HFF-Myc (cell line): ENCODE measurements at regions not wholly inside any gene's neighbourhood (a gene's known extent, or its start where the extent isn't known, plus 50 kb on each side); places are given as distances from the start of the nearest gene placed in this dataset.

ENCODE experiments used
- DNase-seq: peaks from one replicate; pipeline ENCODE4 v3.0.0-alpha.2; 2011; ENCODE audit warnings: low read depth; ENCODE audit errors: extremely low read depth
- H3K4me3 ChIP-seq: replicated peaks from 2 replicates; pipeline ENCODE4 v1.5.1; 2011; ENCODE audit warnings: low read depth, mild to moderate bottlenecking, control low read depth, low read length
- TF ChIP-seq, protein P1 (sequence below): IDR thresholded peaks from 2 replicates; pipeline ENCODE4 v1.5.1; 2012; ENCODE audit warnings: mild to moderate bottlenecking, low read depth, low read length, control low read depth; ENCODE audit errors: missing control alignments

DNA sequence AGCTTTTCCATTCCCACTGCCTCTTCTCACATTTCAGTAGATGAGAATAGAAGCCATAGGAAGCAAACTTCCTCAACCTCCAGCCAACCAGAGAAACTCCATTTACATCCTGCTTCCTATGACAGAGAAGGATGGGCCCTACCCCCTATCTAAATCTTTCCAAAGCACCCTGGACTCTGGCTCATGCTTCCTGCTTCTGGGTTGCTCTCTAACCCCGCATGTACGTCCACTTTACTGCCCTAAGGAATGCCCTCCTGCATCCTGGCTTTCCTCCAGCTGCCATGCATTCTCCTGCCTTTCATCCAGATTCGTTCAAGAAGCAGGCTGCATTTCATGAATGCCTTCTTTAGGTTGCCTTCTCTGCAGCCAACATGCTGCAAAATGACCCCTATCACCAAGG is 91.9 kb downstream of the FAM217A start:
- TF ChIP-seq, protein P1, sequence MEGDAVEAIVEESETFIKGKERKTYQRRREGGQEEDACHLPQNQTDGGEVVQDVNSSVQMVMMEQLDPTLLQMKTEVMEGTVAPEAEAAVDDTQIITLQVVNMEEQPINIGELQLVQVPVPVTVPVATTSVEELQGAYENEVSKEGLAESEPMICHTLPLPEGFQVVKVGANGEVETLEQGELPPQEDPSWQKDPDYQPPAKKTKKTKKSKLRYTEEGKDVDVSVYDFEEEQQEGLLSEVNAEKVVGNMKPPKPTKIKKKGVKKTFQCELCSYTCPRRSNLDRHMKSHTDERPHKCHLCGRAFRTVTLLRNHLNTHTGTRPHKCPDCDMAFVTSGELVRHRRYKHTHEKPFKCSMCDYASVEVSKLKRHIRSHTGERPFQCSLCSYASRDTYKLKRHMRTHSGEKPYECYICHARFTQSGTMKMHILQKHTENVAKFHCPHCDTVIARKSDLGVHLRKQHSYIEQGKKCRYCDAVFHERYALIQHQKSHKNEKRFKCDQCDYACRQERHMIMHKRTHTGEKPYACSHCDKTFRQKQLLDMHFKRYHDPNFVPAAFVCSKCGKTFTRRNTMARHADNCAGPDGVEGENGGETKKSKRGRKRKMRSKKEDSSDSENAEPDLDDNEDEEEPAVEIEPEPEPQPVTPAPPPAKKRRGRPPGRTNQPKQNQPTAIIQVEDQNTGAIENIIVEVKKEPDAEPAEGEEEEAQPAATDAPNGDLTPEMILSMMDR: no peak

DNA sequence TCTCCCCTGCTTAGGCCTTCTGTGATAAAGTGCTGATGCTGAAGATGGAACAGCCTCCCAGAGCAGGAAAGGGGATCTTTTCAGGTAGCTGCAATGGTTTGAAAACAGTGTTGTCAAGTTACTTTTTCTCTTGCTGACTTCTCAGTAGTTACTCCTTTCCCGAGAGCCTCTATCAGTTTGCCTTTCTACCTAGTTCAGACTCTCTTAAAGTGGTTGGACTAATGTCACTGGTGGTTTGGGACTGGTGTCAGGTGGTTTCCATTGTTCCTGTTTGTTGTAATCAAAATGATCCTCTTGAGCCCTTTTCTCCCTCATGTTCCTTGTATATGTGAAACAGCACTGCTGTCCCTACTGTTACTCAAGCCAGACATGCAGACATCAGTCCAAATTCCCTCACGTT is 91.4 kb downstream of the FAM217A start:
- TF ChIP-seq, protein P1: no peak
- H3K4me3 ChIP-seq: no peak overlapping the region
- DNase-seq: no peak

More for the DNA sequence above, 91.9 kb downstream of the FAM217A start:
- peak; percentile 14 for DNase-seq
- H3K4me3 ChIP-seq: no peak overlapping the region

DNA sequence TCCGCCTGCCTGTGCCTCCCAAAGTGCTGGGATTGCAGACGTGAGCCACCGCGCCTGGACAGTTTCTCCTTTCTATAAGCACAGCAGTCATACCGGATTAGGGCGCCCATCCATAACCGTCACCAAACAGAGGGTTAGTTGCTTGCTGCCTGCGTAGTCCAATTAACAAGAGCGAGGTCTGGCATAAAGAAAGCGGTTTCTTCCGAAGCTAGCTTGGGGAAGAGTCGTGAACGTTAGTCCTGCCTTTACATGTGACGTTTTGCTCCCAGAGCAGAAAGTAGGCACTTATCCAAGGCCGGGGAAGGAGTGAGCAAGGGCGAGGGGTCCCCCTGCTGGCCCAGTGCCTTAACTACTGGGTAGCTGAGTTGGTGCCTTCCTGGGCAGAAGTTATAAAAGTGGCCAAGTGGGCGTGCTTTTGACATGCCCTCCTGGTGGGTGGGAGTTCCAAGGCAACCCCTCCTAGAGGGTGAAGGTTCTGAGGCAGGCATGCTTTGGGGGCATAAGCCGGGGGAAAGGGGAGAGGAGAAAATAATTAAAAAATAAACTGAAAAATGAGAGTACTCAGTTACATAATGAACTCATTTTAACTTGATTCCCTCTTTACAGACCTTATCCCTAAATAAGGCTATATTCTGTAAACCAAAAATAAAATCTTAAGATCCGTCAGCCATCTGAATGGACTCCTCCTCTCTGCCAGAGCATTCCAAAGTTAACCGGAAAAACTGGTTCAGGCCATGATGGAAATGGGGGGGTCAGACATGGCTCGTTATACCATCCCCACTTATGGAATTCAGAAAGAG is 88.0 kb downstream of the FAM217A start:
- TF ChIP-seq, protein P1: peak; percentile 96
- 0 out of 2 replicates have a peak overlapping the region, but pooled peaks have one; percentile 1 for H3K4me3 ChIP-seq
- peak; percentile 80 for DNase-seq

DNA sequence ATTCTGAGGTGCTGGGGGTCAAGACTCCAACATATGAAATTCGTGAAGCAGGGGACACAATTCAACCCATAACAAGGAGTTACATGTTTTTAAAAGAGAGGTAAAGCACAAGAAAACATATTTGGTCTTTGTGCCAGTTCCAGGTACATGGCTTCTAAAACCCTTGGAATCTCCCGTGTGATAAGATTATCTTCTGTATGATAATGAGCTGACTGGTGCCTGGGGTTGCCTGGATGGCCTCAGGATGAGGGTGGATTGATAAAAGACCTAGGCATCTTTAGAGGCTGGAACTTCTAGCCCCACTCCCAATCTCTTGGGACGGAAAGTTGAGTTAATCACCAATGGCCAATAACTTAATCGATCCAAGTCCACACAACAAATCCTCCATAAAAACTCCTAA is 87.0 kb downstream of the FAM217A start:
- no peak overlapping the region for H3K4me3 ChIP-seq
- DNase-seq: no peak
- TF ChIP-seq, protein P1: no peak

DNA sequence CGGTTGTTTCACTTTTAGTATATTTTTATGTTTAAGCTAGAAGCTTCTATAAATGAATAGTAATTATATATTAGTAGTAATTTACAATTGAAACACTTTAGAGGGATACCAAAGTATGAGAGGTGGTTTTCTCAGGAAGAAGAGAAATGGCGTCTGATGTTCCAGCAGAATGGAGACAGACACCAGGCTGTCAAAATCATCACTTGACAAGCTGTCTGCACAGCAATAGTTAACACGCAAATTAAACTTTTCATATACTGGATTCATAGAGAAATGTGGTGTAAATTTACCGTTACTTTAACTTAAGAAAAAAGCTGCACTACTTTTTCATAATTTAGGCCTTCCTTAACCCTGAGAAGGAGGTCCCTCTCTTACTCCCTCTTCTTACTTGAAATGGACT is 82.6 kb downstream of the FAM217A start:
- DNase-seq: no peak
- H3K4me3 ChIP-seq: no peak overlapping the region
- TF ChIP-seq, protein P1: no peak

DNA sequence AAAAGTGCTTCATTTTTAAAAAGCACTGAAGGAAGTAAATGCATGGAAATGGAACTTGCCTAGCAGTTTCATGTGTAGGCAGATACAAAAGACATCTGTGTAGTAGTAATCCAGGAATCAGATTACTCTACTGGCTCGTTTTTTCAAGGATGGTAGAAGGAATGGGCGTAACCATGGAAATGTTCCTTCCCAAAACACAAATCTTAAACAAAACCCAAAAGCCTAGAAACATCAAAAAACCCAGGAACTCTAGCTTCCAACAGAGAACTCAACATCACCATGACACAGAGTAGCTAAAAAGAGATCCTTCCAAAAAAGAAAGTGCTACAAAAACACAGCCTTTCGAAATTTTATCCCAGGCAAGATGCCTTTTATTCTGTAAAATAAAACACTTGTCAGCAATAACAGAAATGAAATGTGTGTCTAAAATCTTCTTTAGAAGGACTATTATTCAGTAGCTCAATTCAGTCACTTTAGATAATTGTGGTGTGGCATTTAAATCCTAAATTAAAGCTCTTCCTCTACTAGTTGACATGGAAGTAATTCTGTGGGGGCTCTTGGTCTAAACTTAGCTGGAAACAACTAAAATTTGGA is 81.7 kb downstream of the FAM217A start:
- DNase-seq: peak; percentile 62
- H3K4me3 ChIP-seq: no peak overlapping the region
- TF ChIP-seq, protein P1: no peak
